Parathyroid adenoma (tissue), 2 donors: ENCODE measurements at regions not wholly inside any gene's neighbourhood (a gene's known extent, or its start where the extent isn't known, plus 50 kb on each side); places are given as distances from the start of the nearest gene placed in this dataset.
A peak's percentile ranks its signal among the peaks of the same experiment; 100 is the strongest.

Source experiments
- H2AFZ ChIP-seq: fragments of 300-600 bp; sonication (generic); one replicate; pipeline ENCODE4 v1.7.0; 2017; ENCODE audit warnings: antibody characterized with exemption, mild to moderate bottlenecking
- H3K27ac ChIP-seq: fragments of 300-600 bp; sonication (generic); one replicate; pipeline ENCODE4 v1.7.0; 2017
- H3K27me3 ChIP-seq: fragments of 300-600 bp; sonication (generic); one replicate; pipeline ENCODE4 v1.7.0; 2017; ENCODE audit warnings: low read length; ENCODE audit not compliant: control insufficient read depth, insufficient read depth
- H3K36me3 ChIP-seq: fragments of 300-600 bp; sonication (generic); one replicate; pipeline ENCODE4 v1.7.0; 2017; ENCODE audit warnings: low read length; ENCODE audit not compliant: control insufficient read depth, insufficient read depth
- H3K4me1 ChIP-seq: fragments of 300-600 bp; sonication (generic); one replicate; pipeline ENCODE4 v1.7.0; 2017; ENCODE audit warnings: control low read depth
- H3K4me2 ChIP-seq: fragments of 300-600 bp; sonication (generic); one replicate; pipeline ENCODE4 v1.7.0; 2017; ENCODE audit warnings: low read length
- H3K4me3 ChIP-seq: fragments of 300-600 bp; sonication (generic); one replicate; pipeline ENCODE4 v1.7.0; 2017; ENCODE audit warnings: low read depth, low read length
- H3K79me2 ChIP-seq: fragments of 300-600 bp; sonication (generic); one replicate; pipeline ENCODE4 v1.7.0; 2017; ENCODE audit warnings: control low read depth
- H3K9ac ChIP-seq: fragments of 300-600 bp; sonication (generic); one replicate; pipeline ENCODE4 v1.7.0; 2017; ENCODE audit warnings: mild to moderate bottlenecking
- H3K9me3 ChIP-seq: fragments of 300-600 bp; sonication (generic); one replicate; pipeline ENCODE4 v1.7.0; 2017; ENCODE audit warnings: low read length; ENCODE audit not compliant: control insufficient read depth
- CTCF ChIP-seq: fragments of 300-600 bp; sonication (generic); IDR thresholded peaks from one replicate; pipeline ENCODE4 v1.7.0; 2017; ENCODE audit warnings: antibody characterized with exemption, mild to moderate bottlenecking
- donor health status: primary hyperparathyroidism.

GRCh38 chr17:77009877-77010276 lies 130.9 kb upstream of the SEC14L1 start:
- H3K4me2 ChIP-seq, result no peak overlapping the region
- H3K4me1 ChIP-seq, result no peaks in the 10 kb centered on the region
- no peaks in the 10 kb centered on the region for H3K27me3 ChIP-seq
- H3K79me2 ChIP-seq, result no peaks in the 10 kb centered on the region
- no peak overlapping the region for H3K9ac ChIP-seq
- no peak for TF ChIP-seq CTCF
- H3K9me3 ChIP-seq, result no peaks in the 10 kb centered on the region
- no peak overlapping the region for H3K4me3 ChIP-seq
- no peaks in the 10 kb centered on the region for H3K36me3 ChIP-seq
- no peak overlapping the region for H3K27ac ChIP-seq
- H2AFZ ChIP-seq, result no peak overlapping the region

DNA sequence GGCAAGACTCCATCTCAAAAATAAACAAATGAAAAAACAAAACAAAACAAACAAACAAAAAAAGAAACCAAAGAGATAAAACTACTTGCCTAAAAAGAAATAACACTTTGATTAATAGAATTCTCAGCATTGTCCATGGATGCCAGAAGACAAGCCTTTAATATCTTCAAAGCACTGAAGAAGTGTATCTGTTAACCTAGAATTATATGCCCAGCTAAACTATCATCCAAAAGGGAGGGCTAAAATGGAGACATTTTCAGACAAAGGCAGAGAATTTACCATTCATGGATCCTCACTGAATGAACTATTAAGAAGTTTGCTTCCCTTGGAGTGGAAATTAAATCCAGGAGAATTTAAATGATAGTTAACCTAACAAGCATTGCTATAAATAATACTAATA lies 130.1 kb upstream of the SEC14L1 start:
- Histone ChIP-seq H3K79me2 (no peaks in the 10 kb centered on the region), H3K36me3 (no peaks in the 10 kb centered on the region), H2AFZ (no peak overlapping the region), H3K4me3 (no peak overlapping the region), H3K4me2 (no peak overlapping the region), H3K9me3 (no peaks in the 10 kb centered on the region), H3K9ac (no peak overlapping the region), H3K4me1 (no peaks in the 10 kb centered on the region), H3K27ac (no peak overlapping the region), H3K27me3 (no peaks in the 10 kb centered on the region)
- TF ChIP-seq CTCF, result no peak

GRCh38 chr17:77011173-77012011 lies 129.4 kb upstream of the SEC14L1 start:
- Histone ChIP-seq H2AFZ (no peak overlapping the region), H3K9ac (no peak overlapping the region), H3K36me3 (no peaks in the 10 kb centered on the region), H3K4me1 (no peaks in the 10 kb centered on the region), H3K4me3 (no peak overlapping the region), H3K4me2 (no peak overlapping the region), H3K27ac (no peak overlapping the region), H3K9me3 (no peaks in the 10 kb centered on the region), H3K27me3 (no peaks in the 10 kb centered on the region), H3K79me2 (no peaks in the 10 kb centered on the region)
- TF ChIP-seq CTCF, result peak; percentile 30

GRCh38 chr17:77018504-77018903 lies 122.3 kb upstream of the SEC14L1 start:
- Histone ChIP-seq H3K27me3 (no peaks in the 10 kb centered on the region), H3K4me2 (no peak overlapping the region), H3K9ac (no peak overlapping the region), H2AFZ (no peak overlapping the region), H3K9me3 (no peaks in the 10 kb centered on the region), H3K27ac (no peak overlapping the region), H3K36me3 (no peaks in the 10 kb centered on the region), H3K4me1 (no peaks in the 10 kb centered on the region), H3K79me2 (no peaks in the 10 kb centered on the region), H3K4me3 (no peak overlapping the region)
- no peak for TF ChIP-seq CTCF

DNA sequence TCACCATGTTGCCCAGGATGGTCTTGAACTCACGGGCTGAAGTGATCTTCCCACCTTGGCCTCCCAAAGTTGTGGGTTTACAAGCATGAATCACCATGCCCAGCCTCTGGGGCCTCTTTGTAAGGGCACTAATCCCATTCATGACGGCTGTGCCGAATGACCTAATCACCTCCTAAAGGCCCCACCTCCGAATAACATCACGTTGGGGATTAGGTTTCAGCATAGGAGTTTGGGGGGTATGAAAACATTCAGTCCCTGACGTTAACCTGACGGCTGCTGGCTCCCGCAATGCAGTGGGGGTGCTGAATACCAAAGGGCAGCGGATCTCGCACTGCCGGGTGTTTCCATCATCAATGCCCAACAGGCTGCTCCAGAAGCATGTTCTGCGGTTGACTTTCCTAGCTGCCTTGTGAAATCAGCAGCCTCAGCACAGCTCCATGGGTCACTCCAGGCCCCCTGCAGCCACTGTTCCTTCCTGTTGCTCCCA lies 120.8 kb upstream of the SEC14L1 start:
- Histone ChIP-seq H3K9me3 (no peaks in the 10 kb centered on the region), H2AFZ (no peak overlapping the region), H3K9ac (no peak overlapping the region), H3K27ac (no peak overlapping the region), H3K36me3 (no peaks in the 10 kb centered on the region), H3K79me2 (no peaks in the 10 kb centered on the region), H3K4me1 (no peaks in the 10 kb centered on the region), H3K27me3 (no peaks in the 10 kb centered on the region), H3K4me2 (no peak overlapping the region), H3K4me3 (no peak overlapping the region)
- TF ChIP-seq CTCF, result no peak
